GM12878 (cell line): ENCODE measurements at regions not wholly inside any gene's neighbourhood (a gene's known extent, or its start where the extent isn't known, plus 50 kb on each side); places are given as distances from the start of the nearest gene placed in this dataset.
"Not testable (repeated sequence)": the region's sequence is repeated elsewhere in the genome, so short reads cannot be mapped to it uniquely, and the experiment has no call there.

Source experiments
- ATAC-seq: fragments of 200-7000 bp; cut with Tn5 transposase; 3 replicates; pipeline ENCODE4 v1.9.1; 2020; ENCODE audit warnings: mild to moderate bottlenecking, moderate library complexity
- BruUV-seq: library from RNA; stranded (reverse); fragments of 400-500 nt; replicated peaks from 2 replicates; lab custom pipeline; 2021; lab: Mats Ljungman, UMichigan
- CTCF ChIA-PET: fragments of 300-600 bp; sonication (Branson Sonifier 250); formaldehyde crosslinking; extraction: SDS; loops from one replicate; lab custom pipeline; 2021; ENCODE audit warnings: inconsistent platforms; lab: Yijun Ruan, JAX
- POLR2A ChIA-PET: fragments of 350-600 bp; formaldehyde crosslinking; extraction: SDS; loops from one replicate; lab custom pipeline; 2021; ENCODE audit warnings: inconsistent platforms; lab: Charles Lee
- RAD21 ChIA-PET: fragments of 300-600 bp; sonication (Branson Sonifier 250); formaldehyde crosslinking; loops from one replicate; lab custom pipeline; 2023; ENCODE audit warnings: antibody characterized with exemption; ENCODE audit not compliant: unreplicated experiment; lab: Charles Lee
- SMC1A ChIA-PET: fragments of 300-600 bp; sonication (Branson Sonifier 250); formaldehyde crosslinking; loops from one replicate; lab custom pipeline; 2023; ENCODE audit not compliant: unreplicated experiment, uncharacterized antibody; lab: Charles Lee
- DNase-seq: peaks from one replicate; pipeline ENCODE4 v3.0.0-alpha.2; 2011; ENCODE audit warnings: low read depth, low spot score
- FAIRE-seq: peaks from 3 replicates; lab custom pipeline; 2011; peaks lifted over from hg19 to GRCh38; lab: Jason Lieb, UNC
- H2AFZ ChIP-seq: 2 replicates; pipeline ENCODE4 v1.6.0; 2011; ENCODE audit warnings: low read depth, low read length, control low read depth; ENCODE audit not compliant: control insufficient read depth
- H3K27ac ChIP-seq: 2 replicates; pipeline ENCODE4 v1.5.1; 2011; ENCODE audit warnings: control low read depth; ENCODE audit not compliant: control insufficient read depth, insufficient read depth
- H3K27me3 ChIP-seq, 2 experiments: replicated peaks in 1 of 2; 2 replicates each; pipeline versions ENCODE4 v1.6.0 to v1.6.1; 2011; ENCODE audit warnings: low read length in 1 of 2; ENCODE audit not compliant: control insufficient read depth in 2 of 2, insufficient read depth in 2 of 2
- H3K36me3 ChIP-seq, 2 experiments: 2 replicates each; pipeline ENCODE4 v1.5.1; 2011; ENCODE audit warnings: low read length in 1 of 2; ENCODE audit not compliant: control insufficient read depth in 2 of 2, insufficient read depth in 2 of 2
- H3K4me1 ChIP-seq: 2 replicates; pipeline ENCODE4 v1.6.1; 2011; ENCODE audit warnings: mild to moderate bottlenecking, low read length, moderate library complexity, mixed read lengths; ENCODE audit not compliant: control insufficient read depth, insufficient read depth
- H3K4me2 ChIP-seq: 2 replicates; pipeline ENCODE4 v1.6.0; 2011; ENCODE audit warnings: control low read depth; ENCODE audit not compliant: control insufficient read depth, insufficient read depth
- H3K4me3 ChIP-seq: fragments of 200-600 bp; sonication (generic); 2 replicates; pipeline ENCODE4 v1.5.1; 2016
- H3K79me2 ChIP-seq: 2 replicates; pipeline ENCODE4 v1.6.0; 2011; ENCODE audit warnings: low read length; ENCODE audit not compliant: control insufficient read depth, insufficient read depth
- H3K9ac ChIP-seq: 2 replicates; pipeline ENCODE4 v1.8.0; 2011; ENCODE audit warnings: low read length, control low read depth, mixed read lengths; ENCODE audit not compliant: control insufficient read depth, insufficient read depth
- H3K9me3 ChIP-seq: replicated peaks from 3 replicates; pipeline ENCODE4 v1.5.1; 2011; ENCODE audit warnings: mild to moderate bottlenecking, low read length; ENCODE audit not compliant: control insufficient read depth, insufficient read depth
- H4K20me1 ChIP-seq: 2 replicates; pipeline ENCODE4 v1.6.0; 2011; ENCODE audit not compliant: control insufficient read depth, insufficient read depth
- ATF7 ChIP-seq: fragments of 450-650 bp; IDR thresholded peaks from 2 replicates; pipeline ENCODE4 v1.6.1; 2016; ENCODE audit warnings: low read depth, mild to moderate bottlenecking
- BCL11A ChIP-seq: IDR thresholded peaks from 2 replicates; pipeline ENCODE4 v1.6.1; 2011; ENCODE audit warnings: low read depth, low read length
- BHLHE40 ChIP-seq, 2 experiments: fragments of 450-650 bp in 1 of 2; IDR thresholded peaks; 2 replicates each; pipeline ENCODE4 v1.6.1; 2011 to 2017; ENCODE audit warnings: low read depth in 2 of 2, borderline replicate concordance in 1 of 2, improper control_type of control experiment in 1 of 2, low read length in 1 of 2, mild to moderate bottlenecking in 1 of 2
- IKZF1 ChIP-seq: fragments of 450-650 bp; conservative IDR thresholded peaks from 2 replicates; pipeline ENCODE4 v1.6.1; 2017; ENCODE audit warnings: antibody characterized with exemption, mild to moderate bottlenecking
- IKZF2 ChIP-seq, 2 experiments: fragments of 450-650 bp; IDR thresholded peaks; 2 replicates each; pipeline ENCODE4 v1.6.1; 2017; ENCODE audit warnings: mild to moderate bottlenecking in 2 of 2, moderate library complexity in 2 of 2
- MTA2 ChIP-seq: fragments of 450-650 bp; IDR thresholded peaks from 2 replicates; pipeline ENCODE4 v1.6.1; 2016; ENCODE audit warnings: low read depth, mild to moderate bottlenecking, moderate library complexity
- NBN ChIP-seq: fragments of 450-650 bp; IDR thresholded peaks from 2 replicates; pipeline ENCODE4 v1.6.1; 2016
- PAX8 ChIP-seq: fragments of 450-650 bp; IDR thresholded peaks from 2 replicates; pipeline ENCODE4 v1.6.1; 2017; ENCODE audit warnings: mild to moderate bottlenecking, moderate library complexity
- RUNX3 ChIP-seq: IDR thresholded peaks from 2 replicates; pipeline ENCODE4 v1.6.1; 2012; ENCODE audit warnings: low read length, inconsistent platforms
- ZNF217 ChIP-seq: fragments of 450-650 bp; IDR thresholded peaks from 2 replicates; pipeline ENCODE4 v1.6.1; 2017; ENCODE audit warnings: antibody characterized with exemption, mild to moderate bottlenecking
- WGBS: methylation state at CpG from one replicate; pipeline ENCODE4 v1.1.6; 2016; ENCODE audit warnings: low lambda C conversion rate; ENCODE audit not compliant: insufficient replicate concordance, insufficient coverage; ENCODE audit errors: missing lambda C conversion rate; 5-methylcytosine and 5-hydroxymethylcytosine counted together
- in situ Hi-C: fragments of 300-500 bp; cut with MboI; formaldehyde crosslinking; loops from 9 replicates; pipeline ENCODE4 v1.14.3; 2018; ENCODE audit warnings: mixed read lengths
- intact Hi-C: fragments of 100-400 bp; cut with micrococcal nuclease; formaldehyde crosslinking; loops from one replicate; pipeline ENCODE4 v1.14.2; 2022; ENCODE audit not compliant: unreplicated experiment
- TF ChIP-seq, protein P1 (sequence below): fragments of 450-650 bp; IDR thresholded peaks from 2 replicates; pipeline ENCODE4 v1.6.1; 2017; ENCODE audit warnings: low read depth, mild to moderate bottlenecking, moderate library complexity

DNA sequence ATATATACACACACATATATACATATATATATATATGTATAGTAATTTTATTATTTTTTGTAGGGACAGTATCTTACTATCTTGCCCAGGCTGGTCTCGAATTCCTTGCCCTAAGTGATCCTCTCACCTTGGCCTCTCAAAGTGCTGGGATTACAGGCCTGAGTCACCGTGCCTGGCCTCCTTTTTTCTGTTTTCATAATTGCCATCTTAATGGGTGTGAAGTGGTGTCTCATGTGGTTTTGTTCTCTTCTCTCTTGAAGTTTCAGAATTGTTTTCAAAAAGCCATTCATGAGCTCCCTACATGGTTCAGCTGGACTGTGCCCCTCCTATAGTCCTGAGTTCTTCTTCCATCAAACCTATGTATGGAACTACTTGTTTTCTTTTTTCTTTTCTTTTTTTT is 88.9 kb upstream of the CRYM start:
- RAD21 ChIA-PET, H3K9ac ChIP-seq, H3K4me3 ChIP-seq, POLR2A ChIA-PET, in situ Hi-C loops, H3K9me3 ChIP-seq, FAIRE-seq, H4K20me1 ChIP-seq: not testable (repeated sequence)
- 6% methylated on average over 2 of the region's 2 CpGs for WGBS
- ATAC-seq = peak; percentile 73
- peaks cover 14% of the 10 kb centered on the region for H3K4me1 ChIP-seq
- peak; percentile 33 for TF ChIP-seq RUNX3
- peak; percentile 23; the same call in 1 of the 2 replicates for TF ChIP-seq BCL11A
- peak; percentile 53 for TF ChIP-seq IKZF2 (IDR thresholded peaks at IDR 0.05)
- TF ChIP-seq MTA2 = peak; percentile 78
- TF ChIP-seq, all 136 proteins: peak for 4; not testable (repeated sequence) for 132
- H3K4me2 ChIP-seq, H3K36me3 ChIP-seq, H3K79me2 ChIP-seq, CTCF ChIA-PET, H2AFZ ChIP-seq, DNase-seq, intact Hi-C loops, H3K27me3 ChIP-seq, BruUV-seq: not testable (repeated sequence)
- peak overlapping the region; percentile 55 for H3K27ac ChIP-seq
- SMC1A ChIA-PET = interaction anchor here (2.0 kb wide), 1 partner anchor 64 kb away, joined by 5 read pairs; no protein-coding TSS in a partner anchor

DNA sequence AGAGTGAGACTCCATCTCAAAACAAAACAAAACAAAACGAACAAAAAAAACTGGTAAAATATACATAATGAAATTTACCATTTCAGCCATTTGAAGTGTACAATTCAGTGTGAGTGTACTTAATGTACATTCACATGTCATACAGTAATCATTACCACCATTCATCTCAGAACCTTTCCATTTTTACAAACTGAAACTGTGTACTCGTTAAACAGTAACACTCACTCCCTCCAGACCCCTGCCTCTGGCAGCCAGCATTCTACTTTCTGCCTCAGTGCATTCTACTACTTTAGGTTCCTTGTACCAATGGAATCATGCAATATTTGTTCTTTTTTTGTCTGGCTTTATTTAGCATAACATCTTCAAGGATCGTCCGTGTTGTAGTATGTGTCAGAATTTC is 87.5 kb upstream of the CRYM start:
- not testable (repeated sequence) for H3K4me3 ChIP-seq
- peak; percentile 66; the same call in 1 of the 2 replicates for TF ChIP-seq MTA2
- TF ChIP-seq PAX8 = peak; percentile 92
- 0 out of 2 replicates have a peak, but pooled peaks have one; percentile 16 for TF ChIP-seq IKZF1
- TF ChIP-seq, protein P1, sequence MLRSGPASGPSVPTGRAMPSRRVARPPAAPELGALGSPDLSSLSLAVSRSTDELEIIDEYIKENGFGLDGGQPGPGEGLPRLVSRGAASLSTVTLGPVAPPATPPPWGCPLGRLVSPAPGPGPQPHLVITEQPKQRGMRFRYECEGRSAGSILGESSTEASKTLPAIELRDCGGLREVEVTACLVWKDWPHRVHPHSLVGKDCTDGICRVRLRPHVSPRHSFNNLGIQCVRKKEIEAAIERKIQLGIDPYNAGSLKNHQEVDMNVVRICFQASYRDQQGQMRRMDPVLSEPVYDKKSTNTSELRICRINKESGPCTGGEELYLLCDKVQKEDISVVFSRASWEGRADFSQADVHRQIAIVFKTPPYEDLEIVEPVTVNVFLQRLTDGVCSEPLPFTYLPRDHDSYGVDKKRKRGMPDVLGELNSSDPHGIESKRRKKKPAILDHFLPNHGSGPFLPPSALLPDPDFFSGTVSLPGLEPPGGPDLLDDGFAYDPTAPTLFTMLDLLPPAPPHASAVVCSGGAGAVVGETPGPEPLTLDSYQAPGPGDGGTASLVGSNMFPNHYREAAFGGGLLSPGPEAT = 0 out of 2 replicates have a peak, but pooled peaks have one; percentile 14
- TF ChIP-seq ZNF217 = 0 out of 2 replicates have a peak, but pooled peaks have one; percentile 46
- TF ChIP-seq NBN = peak; percentile 65; the same call in 1 of the 2 replicates
- peak; percentile 51; the same call in 1 of the 2 replicates for TF ChIP-seq ATF7
- peak; percentile 43 to 47; a peak in 1 of 4 replicates for TF ChIP-seq IKZF2 (IDR thresholded peaks at IDR 0.05)
- peak in 1 of 2 experiments; percentile 18; a peak in 1 of 4 replicates for TF ChIP-seq BHLHE40 (IDR thresholded peaks at IDR 0.05; ENCODE audit: borderline replicate concordance in 1 of 2, low read depth in 2 of 2, low read length in 1 of 2)
- TF ChIP-seq, all 136 proteins: peak for 9; not testable (repeated sequence) for 127
- 2% methylated on average over 4 of the region's 4 CpGs for WGBS
- H3K4me1 ChIP-seq = peaks cover 14% of the 10 kb centered on the region
- RAD21 ChIA-PET, H3K9ac ChIP-seq, FAIRE-seq, SMC1A ChIA-PET, POLR2A ChIA-PET, H3K27me3 ChIP-seq, H2AFZ ChIP-seq, H3K9me3 ChIP-seq, intact Hi-C loops, CTCF ChIA-PET, DNase-seq, H3K27ac ChIP-seq, BruUV-seq, H3K36me3 ChIP-seq, in situ Hi-C loops, H3K79me2 ChIP-seq, H4K20me1 ChIP-seq: not testable (repeated sequence)
- ATAC-seq = peak; percentile 44
- peak overlapping the region; percentile 55 for H3K4me2 ChIP-seq
